GM21717 (cell line): ENCODE measurements at regions not wholly inside any gene's neighbourhood (a gene's known extent, or its start where the extent isn't known, plus 50 kb on each side); places are given as distances from the start of the nearest gene placed in this dataset.

Experiments
- ATAC-seq: cut with Tn5 transposase; IDR thresholded peaks from one replicate; pipeline ENCODE4 v1.9.1; 2021; ENCODE audit warnings: mild to moderate bottlenecking, moderate library complexity; ENCODE audit not compliant: unreplicated experiment

DNA sequence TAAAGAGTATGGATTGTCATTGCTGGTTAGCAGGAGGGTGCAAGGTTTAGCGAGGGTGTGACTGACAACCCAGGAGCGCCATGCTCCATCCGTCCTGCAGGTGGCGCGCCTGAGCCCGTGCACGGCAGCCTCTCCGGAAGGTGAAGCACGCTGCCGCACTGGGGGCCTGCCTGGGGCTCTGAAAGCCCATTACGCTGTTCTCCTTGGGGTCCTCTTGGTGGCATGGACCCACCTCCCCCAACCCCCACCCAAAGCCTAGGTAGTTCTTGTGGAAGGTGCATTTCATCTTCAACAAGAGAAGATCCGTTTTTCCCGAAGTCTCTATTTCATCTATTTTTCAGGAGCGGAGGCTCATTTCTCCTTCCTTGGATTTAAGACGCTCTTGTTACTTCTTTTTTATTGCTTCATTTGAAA lies 197.4 kb upstream of the KCNG1 start:
- no peak for ATAC-seq

GRCh38 chr20:51219544-51219943 lies 196.6 kb upstream of the KCNG1 start:
- ATAC-seq, result no peak

DNA sequence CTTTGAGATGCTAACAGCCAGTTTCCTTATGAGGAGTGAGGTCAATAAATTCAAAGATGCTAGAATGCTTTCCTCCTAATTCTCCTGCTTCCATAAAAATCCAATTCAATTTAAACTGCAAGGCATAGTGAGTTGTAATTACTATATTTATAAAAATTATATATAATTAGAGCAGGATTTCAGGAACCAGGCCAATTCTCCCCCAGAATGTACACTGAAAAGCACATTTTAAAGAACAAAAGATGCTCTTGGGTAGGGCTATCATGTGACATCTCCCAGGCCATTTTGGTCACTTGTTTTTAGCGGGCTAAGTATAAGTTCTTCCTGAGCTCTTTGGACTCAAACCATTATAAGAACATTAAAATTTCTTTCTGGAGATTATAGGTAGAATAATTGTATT lies 195.7 kb upstream of the KCNG1 start:
- no peak for ATAC-seq

GRCh38 chr20:51217347-51218045 lies 194.6 kb upstream of the KCNG1 start:
- no peak for ATAC-seq

DNA sequence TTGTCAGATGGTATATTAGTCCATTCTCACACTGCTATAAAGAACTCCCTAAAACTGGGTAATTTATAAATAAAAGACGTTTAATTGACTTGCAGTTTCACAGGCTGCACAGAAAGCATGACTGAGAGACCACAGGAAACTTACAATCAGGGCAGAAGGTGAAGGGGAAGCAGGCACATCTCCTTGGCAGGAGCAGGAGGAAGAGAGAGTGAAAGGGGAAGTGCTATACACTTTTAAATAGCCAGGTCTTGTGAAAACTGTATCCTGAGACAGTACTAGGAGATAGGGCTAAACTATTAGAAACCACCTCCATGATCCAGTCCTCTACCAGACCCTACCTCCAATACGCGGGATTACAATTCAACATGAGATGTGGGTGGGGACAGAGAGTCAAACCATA lies 193.9 kb upstream of the KCNG1 start:
- ATAC-seq, result no peak

- no peak for ATAC-seq
Measured at GRCh38 chr20:51212816-51213215, 189.9 kb upstream of the KCNG1 start.

DNA sequence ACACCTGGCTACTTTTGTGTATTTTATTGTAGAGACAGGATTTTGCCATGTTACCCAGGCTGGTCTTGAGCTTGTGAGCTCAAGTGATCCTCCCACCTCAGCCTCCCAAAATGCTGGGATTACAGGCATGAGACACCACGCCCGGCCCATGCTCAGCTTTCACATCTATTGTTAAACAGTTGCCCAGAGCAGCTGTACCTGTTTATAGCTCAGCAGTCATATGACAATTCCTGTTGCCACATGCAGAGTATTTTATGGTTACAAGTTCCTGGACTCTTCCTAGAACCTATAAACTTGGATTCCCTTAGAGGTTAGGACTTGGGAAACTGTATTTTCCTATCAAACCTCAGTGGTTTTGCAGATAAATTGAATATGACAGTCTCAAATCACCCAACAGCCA lies 188.3 kb upstream of the KCNG1 start:
- ATAC-seq, result no peak

- no peak for ATAC-seq
Measured at GRCh38 chr20:51210084-51210483, 187.2 kb upstream of the KCNG1 start.

GRCh38 chr20:51208162-51208561 lies 185.3 kb upstream of the KCNG1 start:
- no peak for ATAC-seq

- no peak for ATAC-seq
Measured at GRCh38 chr20:51206032-51206662, 183.2 kb upstream of the KCNG1 start.

DNA sequence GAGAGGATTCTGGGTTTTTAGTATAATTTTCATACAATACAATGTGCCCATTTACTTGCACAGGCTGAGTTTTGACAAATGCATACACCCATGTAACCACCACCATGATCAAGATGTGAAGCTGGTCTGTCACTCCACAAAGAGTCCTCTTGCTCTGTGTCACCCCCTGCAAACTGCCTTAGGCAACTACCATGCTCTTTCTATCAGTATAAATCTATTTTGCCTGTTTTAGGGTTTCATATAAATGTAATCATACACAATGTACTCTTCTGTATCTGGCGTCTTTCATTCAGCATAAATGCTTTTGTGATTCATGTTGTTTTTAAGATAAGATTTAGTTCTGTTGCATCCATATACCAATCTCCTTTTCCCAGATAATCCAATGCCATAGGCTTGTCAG lies 181.9 kb upstream of the KCNG1 start:
- no peak for ATAC-seq

- ATAC-seq, result no peak
Measured at GRCh38 chr20:51204051-51204715, 181.3 kb upstream of the KCNG1 start.

DNA sequence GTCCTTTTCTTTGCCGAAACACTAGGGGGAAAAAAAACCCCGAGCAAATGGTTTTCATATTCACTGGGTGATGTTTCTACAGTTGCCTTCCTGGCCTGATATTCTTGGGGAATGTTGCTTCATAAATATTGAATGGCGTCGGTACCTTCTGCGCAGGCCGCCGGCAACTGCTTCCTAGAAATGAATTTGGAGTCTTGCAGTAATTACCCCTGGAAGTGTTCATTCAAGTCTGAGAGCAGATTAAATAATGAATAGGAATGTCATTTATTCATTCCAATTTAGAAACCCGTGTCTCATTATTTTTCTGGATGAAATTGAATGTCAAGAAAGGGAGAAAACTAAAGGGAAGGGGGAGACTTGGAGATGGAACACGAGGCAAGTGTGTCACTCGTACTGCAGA lies 179.4 kb upstream of the KCNG1 start:
- no peak for ATAC-seq

DNA sequence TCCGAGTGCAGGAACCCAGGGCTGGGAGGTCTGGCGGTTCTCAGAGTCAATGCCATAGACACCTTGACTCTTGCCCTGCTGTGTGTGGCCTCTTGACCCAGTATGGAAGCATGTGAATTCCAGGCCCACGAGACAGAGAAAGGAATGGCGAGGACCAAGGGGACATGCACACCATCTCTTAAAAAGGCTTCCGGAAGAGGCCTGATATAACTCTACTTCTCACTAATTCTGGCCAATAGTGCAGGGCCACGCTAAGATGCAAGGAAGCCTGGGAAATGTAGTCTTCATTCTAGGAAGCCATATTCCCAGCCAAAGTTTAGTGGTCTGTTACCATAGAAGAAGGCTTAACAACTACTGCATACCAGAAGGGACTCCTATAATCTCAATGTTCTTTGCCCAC lies 177.0 kb upstream of the KCNG1 start:
- no peak for ATAC-seq

DNA sequence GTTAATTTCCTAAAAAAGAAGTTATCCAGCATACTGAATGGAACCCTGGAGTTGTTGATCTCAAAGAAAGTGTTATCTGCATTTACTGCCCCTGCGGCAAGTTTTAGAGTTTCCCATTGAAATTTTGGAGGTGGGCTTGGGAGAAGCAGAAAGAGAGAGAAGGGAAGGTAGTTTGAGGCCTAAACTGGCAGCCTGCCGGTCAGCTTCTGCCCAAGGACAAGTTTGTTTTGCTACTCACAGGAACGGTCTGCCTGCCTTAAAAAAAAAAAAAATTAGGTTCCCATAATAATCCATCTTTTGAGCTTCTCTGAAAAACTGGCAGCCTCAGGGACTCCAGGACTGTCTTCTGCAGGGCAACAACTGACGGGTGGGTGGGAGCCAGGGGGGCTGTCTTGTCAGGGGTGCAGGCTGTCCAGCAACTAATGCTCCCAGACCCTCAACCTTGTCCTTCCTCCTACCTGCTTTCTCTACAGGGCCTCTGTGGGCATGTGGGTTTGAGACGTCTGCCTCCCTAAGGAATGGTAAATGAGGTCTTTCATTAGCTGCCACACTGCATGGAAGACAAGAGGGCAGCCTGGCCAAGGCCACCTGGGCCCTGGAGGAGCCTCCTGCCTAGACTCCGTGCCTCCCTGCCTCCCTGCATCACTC lies 176.1 kb upstream of the KCNG1 start:
- no peak for ATAC-seq

DNA sequence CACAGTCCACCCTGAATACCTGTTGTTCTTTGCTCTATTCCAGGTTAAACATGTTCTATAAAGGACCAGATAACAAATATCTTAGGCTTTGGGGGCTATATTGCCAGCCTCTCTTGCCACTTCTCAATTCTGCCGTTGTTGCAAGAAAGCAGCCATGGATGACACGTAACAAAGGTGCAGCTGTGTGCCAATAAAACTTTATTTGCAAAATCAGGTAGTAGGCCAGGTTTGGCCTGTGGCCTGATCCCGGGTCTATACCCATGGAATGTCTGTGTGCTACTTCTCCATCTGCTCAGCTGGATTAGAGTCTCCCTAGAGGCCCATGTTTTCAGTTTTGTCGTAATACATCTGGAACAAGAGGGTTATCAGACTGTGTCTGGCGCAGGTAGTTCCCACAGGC lies 175.3 kb upstream of the KCNG1 start:
- no peak for ATAC-seq

GRCh38 chr20:51196991-51197651 lies 174.2 kb upstream of the KCNG1 start:
- ATAC-seq, result no peak

DNA sequence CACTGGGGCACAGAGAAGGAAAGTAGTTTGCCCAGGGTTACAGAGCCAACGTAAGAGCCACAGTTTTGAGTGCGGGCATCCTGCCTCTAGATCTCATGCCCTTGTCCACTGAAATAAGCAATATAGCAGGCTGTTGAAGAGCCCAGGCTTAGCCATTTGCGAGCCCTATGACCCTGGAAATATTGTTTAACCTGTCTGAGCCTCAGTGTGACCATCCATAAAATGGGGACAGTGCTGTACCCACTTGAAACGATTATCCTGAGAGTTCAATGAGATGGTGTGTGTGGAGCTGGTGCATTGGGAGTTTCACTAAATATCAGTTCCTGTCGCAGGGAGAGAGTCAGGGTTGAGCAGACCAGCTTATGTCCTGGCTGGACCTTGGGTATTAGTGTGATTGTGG lies 173.1 kb upstream of the KCNG1 start:
- no peak for ATAC-seq

DNA sequence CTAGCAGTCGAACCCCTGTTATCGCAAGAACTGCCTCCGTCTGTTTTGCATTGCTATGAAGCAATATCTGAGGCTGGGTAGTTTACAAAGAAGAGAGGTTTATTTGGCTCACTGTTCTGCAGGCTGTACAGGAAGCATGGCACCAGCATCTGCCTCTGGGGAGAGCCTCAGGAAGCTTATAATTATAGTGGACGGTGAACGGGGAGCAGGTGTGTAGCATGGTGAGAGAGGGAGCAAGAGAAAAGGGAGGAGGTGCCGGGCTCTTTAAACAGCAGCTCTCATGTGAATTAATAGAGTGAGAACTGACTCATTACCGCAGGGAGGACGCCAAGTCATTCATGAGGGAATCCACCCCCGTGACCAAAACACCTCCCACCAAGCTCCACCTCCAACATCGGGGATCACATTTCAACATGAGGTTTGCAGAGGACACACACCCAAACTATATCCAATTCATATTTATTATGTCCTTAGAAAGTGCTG lies 172.6 kb upstream of the KCNG1 start:
- ATAC-seq, result no peak

DNA sequence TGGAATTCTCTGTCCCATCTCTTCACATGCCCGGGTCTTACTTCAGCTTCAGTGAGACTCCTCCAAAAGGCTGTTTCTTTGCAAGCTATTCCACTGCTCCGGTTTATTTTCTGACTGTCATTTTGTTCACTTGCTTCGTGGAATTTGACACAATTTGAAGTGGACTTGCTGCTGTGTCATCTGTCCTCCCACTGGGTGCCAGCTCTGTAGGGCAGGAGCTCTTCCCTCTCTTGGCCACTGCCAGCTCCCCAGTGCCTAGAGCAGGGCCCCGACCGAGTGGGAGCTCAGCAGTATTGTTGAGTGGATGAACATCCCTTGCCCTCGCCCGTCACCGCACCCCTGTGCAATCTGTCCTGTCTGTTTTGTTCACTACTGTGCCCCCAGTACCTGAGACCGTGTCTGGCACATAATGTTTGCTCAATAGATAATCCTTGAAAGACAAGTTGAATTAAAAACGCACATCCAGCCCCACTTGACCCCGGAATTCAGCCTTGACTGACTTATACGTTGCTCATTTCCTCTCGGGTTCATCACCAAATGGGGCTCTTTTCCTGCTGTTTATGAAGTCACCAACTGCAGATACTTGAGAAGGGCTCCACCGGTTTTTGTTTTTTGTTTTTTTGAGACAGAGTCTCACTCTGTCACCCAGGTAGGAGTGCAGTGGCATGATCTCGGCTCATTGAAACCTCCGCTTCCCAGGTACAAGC lies 170.3 kb upstream of the KCNG1 start:
- ATAC-seq, result no peak

- ATAC-seq, result no peak
Measured at GRCh38 chr20:51190783-51191180, 167.9 kb upstream of the KCNG1 start.
